ENCODE measurements at regions not wholly inside any gene's neighbourhood (a gene's known extent, or its start where the extent isn't known, plus 50 kb on each side); places are given as distances from the start of the nearest gene placed in this dataset.
"Not testable (repeated sequence)": the region's sequence is repeated elsewhere in the genome, so short reads cannot be mapped to it uniquely, and the experiment has no call there.

DNA sequence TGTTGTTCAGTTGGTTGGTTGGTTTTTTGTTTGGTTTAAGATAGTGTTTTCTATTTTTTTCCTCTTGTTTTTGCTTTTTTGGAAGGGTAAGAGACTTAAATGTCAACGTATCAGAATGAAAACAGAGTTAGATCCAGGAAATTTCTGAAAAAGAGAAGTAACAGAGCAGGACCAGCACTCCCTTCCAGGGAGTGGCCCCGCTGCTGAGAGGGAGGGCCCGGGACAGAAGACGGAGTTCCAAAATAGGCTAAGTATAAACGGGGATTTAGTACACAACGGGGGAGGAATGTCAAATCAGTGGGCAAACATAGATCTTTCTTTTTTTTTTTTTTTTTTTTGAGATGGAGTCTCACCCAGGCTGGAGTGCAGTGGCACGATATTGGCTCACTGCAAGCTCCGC lies 92.7 kb upstream of the RUFY1 start:
- H3K27me3 Mint-ChIP-seq (ENCODE audit: insufficient read depth, unreplicated experiment): peaks cover 8% of the 10 kb centered on the region
- H3K4me3 Mint-ChIP-seq (ENCODE audit: unreplicated experiment): no peak overlapping the region
- H3K4me1 ChIP-seq: no peaks in the 10 kb centered on the region
- ChIA-PET CTCF (no interaction called here), POLR2A (no interaction called here)
- no peaks in the 10 kb centered on the region for H3K36me3 ChIP-seq (ENCODE audit: control insufficient read depth, insufficient read depth, low read length)
- H3K4me3 ChIP-seq (ENCODE audit: low read depth, low read length): no peak overlapping the region
- peaks cover 12% of the 10 kb centered on the region for H3K9me3 ChIP-seq
- intact Hi-C loops (cut with micrococcal nuclease; ENCODE audit: unreplicated experiment): no loop called here
- H3K9me3 Mint-ChIP-seq (ENCODE audit: unreplicated experiment): peaks cover 43% of the 10 kb centered on the region
- BruUV-seq (replicated peaks): no TSS peak
- TF ChIP-seq, protein P1, sequence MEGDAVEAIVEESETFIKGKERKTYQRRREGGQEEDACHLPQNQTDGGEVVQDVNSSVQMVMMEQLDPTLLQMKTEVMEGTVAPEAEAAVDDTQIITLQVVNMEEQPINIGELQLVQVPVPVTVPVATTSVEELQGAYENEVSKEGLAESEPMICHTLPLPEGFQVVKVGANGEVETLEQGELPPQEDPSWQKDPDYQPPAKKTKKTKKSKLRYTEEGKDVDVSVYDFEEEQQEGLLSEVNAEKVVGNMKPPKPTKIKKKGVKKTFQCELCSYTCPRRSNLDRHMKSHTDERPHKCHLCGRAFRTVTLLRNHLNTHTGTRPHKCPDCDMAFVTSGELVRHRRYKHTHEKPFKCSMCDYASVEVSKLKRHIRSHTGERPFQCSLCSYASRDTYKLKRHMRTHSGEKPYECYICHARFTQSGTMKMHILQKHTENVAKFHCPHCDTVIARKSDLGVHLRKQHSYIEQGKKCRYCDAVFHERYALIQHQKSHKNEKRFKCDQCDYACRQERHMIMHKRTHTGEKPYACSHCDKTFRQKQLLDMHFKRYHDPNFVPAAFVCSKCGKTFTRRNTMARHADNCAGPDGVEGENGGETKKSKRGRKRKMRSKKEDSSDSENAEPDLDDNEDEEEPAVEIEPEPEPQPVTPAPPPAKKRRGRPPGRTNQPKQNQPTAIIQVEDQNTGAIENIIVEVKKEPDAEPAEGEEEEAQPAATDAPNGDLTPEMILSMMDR (IDR thresholded peaks at IDR 0.05; ENCODE audit: insufficient read depth in 1 of 2, low read depth in 1 of 2, low read length in 1 of 2, severe bottlenecking in 1 of 2, unreplicated experiment in 1 of 2): no peak
- no peak overlapping the region for H3K27ac Mint-ChIP-seq (ENCODE audit: unreplicated experiment)
- DNase-seq: no peak
- H3K36me3 Mint-ChIP-seq (ENCODE audit: insufficient read depth, unreplicated experiment): no peaks in the 10 kb centered on the region
- no peaks in the 10 kb centered on the region for H3K4me1 Mint-ChIP-seq (ENCODE audit: low read depth, unreplicated experiment)
- H3K27me3 ChIP-seq (replicated peaks; ENCODE audit: control insufficient read depth, insufficient read depth, low read length): no peaks in the 10 kb centered on the region

DNA sequence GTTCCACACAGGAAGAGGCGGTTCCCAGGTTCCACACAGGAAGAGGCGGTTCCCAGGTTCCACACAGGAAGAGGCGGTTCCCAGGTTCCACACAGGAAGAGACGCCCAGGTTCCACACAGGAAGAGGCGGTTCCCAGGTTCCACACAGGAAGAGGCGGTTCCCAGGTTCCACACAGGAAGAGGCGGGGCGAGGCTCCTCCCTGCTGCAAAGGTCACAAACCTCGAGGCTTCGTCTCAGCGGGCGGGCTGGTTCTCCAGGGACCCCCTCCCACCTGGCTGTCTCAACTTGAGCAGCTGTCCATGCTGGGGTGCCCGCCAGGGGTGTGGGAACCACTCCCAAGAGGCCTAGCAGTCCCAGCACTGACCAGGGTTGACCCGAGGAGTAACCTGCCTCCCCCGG lies 94.3 kb upstream of the RUFY1 start:
- H3K36me3 ChIP-seq (ENCODE audit: control insufficient read depth, insufficient read depth, low read length); H3K36me3 Mint-ChIP-seq (ENCODE audit: insufficient read depth, unreplicated experiment); CTCF ChIA-PET; H3K4me1 ChIP-seq; H3K27me3 Mint-ChIP-seq (ENCODE audit: insufficient read depth, unreplicated experiment); H3K4me1 Mint-ChIP-seq (ENCODE audit: low read depth, unreplicated experiment); POLR2A ChIA-PET; H3K27ac Mint-ChIP-seq (ENCODE audit: unreplicated experiment); H3K4me3 ChIP-seq (ENCODE audit: low read depth, low read length); H3K27me3 ChIP-seq (replicated peaks; ENCODE audit: control insufficient read depth, insufficient read depth, low read length); BruUV-seq (replicated peaks); DNase-seq; H3K4me3 Mint-ChIP-seq (ENCODE audit: unreplicated experiment); intact Hi-C loops (cut with micrococcal nuclease; ENCODE audit: unreplicated experiment): not testable (repeated sequence)
- peaks cover 57% of the 10 kb centered on the region for H3K9me3 Mint-ChIP-seq (ENCODE audit: unreplicated experiment)
- H3K9me3 ChIP-seq: peaks cover 12% of the 10 kb centered on the region

DNA sequence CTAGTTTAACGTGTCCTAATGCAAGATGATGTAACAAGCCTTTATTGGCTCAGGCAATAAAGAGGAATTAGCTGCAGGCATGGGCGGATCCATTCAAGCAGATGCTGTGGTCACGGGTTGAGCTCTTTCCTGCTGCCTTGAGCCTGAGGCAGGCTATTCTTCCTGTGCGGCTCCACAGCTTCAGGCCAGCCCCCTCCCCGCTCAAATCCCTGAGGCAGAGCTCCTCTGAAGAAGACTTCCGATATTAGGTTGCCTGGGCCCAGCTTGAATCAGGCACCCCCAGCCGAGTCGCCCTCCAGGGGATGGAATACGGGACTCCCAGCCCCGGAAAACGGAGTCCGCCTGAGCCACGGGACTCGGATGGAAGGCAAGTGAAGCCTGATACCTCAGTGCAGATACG lies 95.0 kb upstream of the RUFY1 start:
- Histone ChIP-seq H3K4me3 (ENCODE audit: low read depth, low read length) (no peak overlapping the region), H3K27me3 (replicated peaks; ENCODE audit: control insufficient read depth, insufficient read depth, low read length) (no peaks in the 10 kb centered on the region), H3K36me3 (ENCODE audit: control insufficient read depth, insufficient read depth, low read length) (no peaks in the 10 kb centered on the region), H3K9me3 (peaks cover 17% of the 10 kb centered on the region), H3K4me1 (no peaks in the 10 kb centered on the region)
- H3K27ac Mint-ChIP-seq (ENCODE audit: unreplicated experiment): no peak overlapping the region
- peaks cover 57% of the 10 kb centered on the region for H3K9me3 Mint-ChIP-seq (ENCODE audit: unreplicated experiment)
- TF ChIP-seq, protein P1 (IDR thresholded peaks at IDR 0.05; ENCODE audit: insufficient read depth in 1 of 2, low read depth in 1 of 2, low read length in 1 of 2, severe bottlenecking in 1 of 2, unreplicated experiment in 1 of 2): no peak
- H3K4me3 Mint-ChIP-seq (ENCODE audit: unreplicated experiment): no peak overlapping the region
- no TSS peak for BruUV-seq (replicated peaks)
- H3K36me3 Mint-ChIP-seq (ENCODE audit: insufficient read depth, unreplicated experiment): no peaks in the 10 kb centered on the region
- H3K4me1 Mint-ChIP-seq (ENCODE audit: low read depth, unreplicated experiment): no peaks in the 10 kb centered on the region
- no peak for DNase-seq
- ChIA-PET POLR2A (no interaction called here), CTCF (no interaction called here)
- intact Hi-C loops (cut with micrococcal nuclease; ENCODE audit: unreplicated experiment): no loop called here
- peaks cover 8% of the 10 kb centered on the region for H3K27me3 Mint-ChIP-seq (ENCODE audit: insufficient read depth, unreplicated experiment)

DNA sequence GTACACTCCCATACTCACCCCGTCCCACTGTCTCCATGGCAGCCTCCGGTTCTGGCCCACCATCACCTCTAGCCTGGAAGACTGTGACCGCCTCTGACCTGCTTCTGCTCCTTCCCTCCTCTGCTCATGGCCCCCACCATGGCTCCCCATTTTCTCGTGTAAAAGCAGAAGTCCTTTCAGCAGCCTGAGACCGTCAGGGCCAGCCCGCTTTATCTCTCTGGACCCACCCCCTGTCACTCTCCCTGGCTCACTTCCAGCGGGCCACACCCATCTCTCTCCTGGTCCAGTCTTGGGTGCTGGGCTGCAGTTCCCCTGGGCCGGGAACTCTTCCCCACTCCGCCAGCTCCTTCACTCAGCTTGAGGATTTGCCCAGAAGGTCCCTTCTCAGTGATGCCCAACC lies 96.0 kb upstream of the RUFY1 start:
- Histone ChIP-seq H3K36me3 (ENCODE audit: control insufficient read depth, insufficient read depth, low read length) (no peaks in the 10 kb centered on the region), H3K27me3 (replicated peaks; ENCODE audit: control insufficient read depth, insufficient read depth, low read length) (no peaks in the 10 kb centered on the region), H3K4me1 (no peaks in the 10 kb centered on the region), H3K4me3 (ENCODE audit: low read depth, low read length) (no peak overlapping the region), H3K9me3 (peaks cover 18% of the 10 kb centered on the region)
- H3K36me3 Mint-ChIP-seq (ENCODE audit: insufficient read depth, unreplicated experiment): no peaks in the 10 kb centered on the region
- TF ChIP-seq, protein P1 (IDR thresholded peaks at IDR 0.05; ENCODE audit: insufficient read depth in 1 of 2, low read depth in 1 of 2, low read length in 1 of 2, severe bottlenecking in 1 of 2, unreplicated experiment in 1 of 2): no peak
- peaks cover 57% of the 10 kb centered on the region for H3K9me3 Mint-ChIP-seq (ENCODE audit: unreplicated experiment)
- POLR2A ChIA-PET: no interaction called here
- H3K4me3 Mint-ChIP-seq (ENCODE audit: unreplicated experiment): no peak overlapping the region
- DNase-seq: no peak
- CTCF ChIA-PET: no interaction called here
- peaks cover 3% of the 10 kb centered on the region for H3K27me3 Mint-ChIP-seq (ENCODE audit: insufficient read depth, unreplicated experiment)
- H3K27ac Mint-ChIP-seq (ENCODE audit: unreplicated experiment): no peak overlapping the region
- intact Hi-C loops (cut with micrococcal nuclease; ENCODE audit: unreplicated experiment): no loop called here
- BruUV-seq (replicated peaks): no TSS peak
- H3K4me1 Mint-ChIP-seq (ENCODE audit: low read depth, unreplicated experiment): no peaks in the 10 kb centered on the region

Measured in Caco-2 (cell line).